Neural progenitor cell (in vitro differentiated cells): ENCODE measurements at regions not wholly inside any gene's neighbourhood (a gene's known extent, or its start where the extent isn't known, plus 50 kb on each side); places are given as distances from the start of the nearest gene placed in this dataset.

Source experiments
- CTCF ChIP-seq: fragments of 200-600 bp; sonication (generic); IDR thresholded peaks from 2 replicates; pipeline ENCODE4 v1.5.1; 2017; ENCODE audit warnings: antibody characterized with exemption, mild to moderate bottlenecking
- EZH2 ChIP-seq: fragments of 200-600 bp; sonication (generic); IDR thresholded peaks from 2 replicates; pipeline ENCODE4 v1.6.1; 2017; ENCODE audit warnings: antibody characterized with exemption, mild to moderate bottlenecking, moderate library complexity
- EZH2phosphoT487 ChIP-seq: fragments of 200-600 bp; sonication (generic); IDR thresholded peaks from 2 replicates; pipeline ENCODE4 v1.6.1; 2017; ENCODE audit warnings: antibody characterized with exemption

DNA sequence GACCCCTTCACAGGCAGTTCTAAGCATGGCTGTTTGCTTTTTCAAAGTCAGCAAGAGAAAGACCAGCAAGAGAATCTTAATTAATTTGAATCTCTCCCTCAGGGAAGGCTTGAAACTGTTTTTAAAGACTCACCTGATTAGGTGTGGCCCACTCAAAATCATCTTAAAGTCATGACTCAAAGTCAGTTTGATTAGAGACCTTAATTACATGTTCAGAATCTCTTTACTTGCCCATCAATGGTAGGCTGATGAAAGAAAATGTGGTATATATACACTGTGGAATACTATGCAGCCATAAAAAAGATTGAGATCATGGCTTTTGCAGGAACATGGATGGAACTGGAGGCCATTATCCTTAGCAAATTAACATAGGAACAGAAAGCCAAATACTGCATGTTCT lies 247.5 kb upstream of the PRKX start:
- TF ChIP-seq CTCF (no peak), EZH2phosphoT487 (no peak), EZH2 (no peak)
